ENCODE measurements at regions not wholly inside any gene's neighbourhood (a gene's known extent, or its start where the extent isn't known, plus 50 kb on each side); places are given as distances from the start of the nearest gene placed in this dataset.
"Not testable (repeated sequence)": the region's sequence is repeated elsewhere in the genome, so short reads cannot be mapped to it uniquely, and the experiment has no call there.

GRCh38 chr6:137304020-137304780 is 85.0 kb upstream of the IFNGR1 start:
- no peak for DNase-seq

- no peak for DNase-seq
Measured at GRCh38 chr6:137303441-137303840, 84.3 kb upstream of the IFNGR1 start.

GRCh38 chr6:137299681-137300080 is 80.5 kb upstream of the IFNGR1 start:
- DNase-seq = no peak

- DNase-seq = no peak
Measured at GRCh38 chr6:137297887-137298286, 78.7 kb upstream of the IFNGR1 start.

- not testable (repeated sequence) for DNase-seq
Measured at GRCh38 chr6:137292326-137292725, 73.1 kb upstream of the IFNGR1 start.

- DNase-seq = no peak
Measured at GRCh38 chr6:137291441-137291840, 72.3 kb upstream of the IFNGR1 start.

- DNase-seq = no peak
Measured at GRCh38 chr6:137290601-137291261, 71.5 kb upstream of the IFNGR1 start.

GRCh38 chr6:137286916-137287315 is 67.7 kb upstream of the IFNGR1 start:
- DNase-seq = no peak

- DNase-seq = no peak
Measured at GRCh38 chr6:137286368-137286767, 67.2 kb upstream of the IFNGR1 start.

GRCh38 chr6:137284811-137285110 is 65.6 kb upstream of the IFNGR1 start:
- no peak for DNase-seq

- no peak for DNase-seq
Measured at GRCh38 chr6:137283940-137284810, 65.0 kb upstream of the IFNGR1 start.

GRCh38 chr6:137283080-137283479 is 63.9 kb upstream of the IFNGR1 start:
- no peak for DNase-seq

GRCh38 chr6:137282254-137282653 is 63.1 kb upstream of the IFNGR1 start:
- no peak for DNase-seq

- DNase-seq = not testable (repeated sequence)
Measured at GRCh38 chr6:137279279-137279678, 60.1 kb upstream of the IFNGR1 start.

GRCh38 chr6:137277971-137278637 is 58.9 kb upstream of the IFNGR1 start:
- no peak for DNase-seq

GRCh38 chr6:137272403-137272802 is 53.2 kb upstream of the IFNGR1 start:
- DNase-seq = no peak

GRCh38 chr6:137271245-137272183 is 52.3 kb upstream of the IFNGR1 start:
- DNase-seq = no peak

GRCh38 chr6:137269803-137270202 is 50.6 kb upstream of the IFNGR1 start:
- DNase-seq = no peak

- no peak for DNase-seq
Measured at GRCh38 chr6:137269347-137269746, 50.2 kb upstream of the IFNGR1 start.
